Common myeloid progenitor, CD34-positive (primary cell): ENCODE measurements at regions not wholly inside any gene's neighbourhood (a gene's known extent, or its start where the extent isn't known, plus 50 kb on each side); places are given as distances from the start of the nearest gene placed in this dataset.

Experiments
- CTCF ChIA-PET: fragments of 350-600 bp; sonication (Branson Sonifier 250); formaldehyde crosslinking; loops from one replicate; lab custom pipeline; 2021; ENCODE audit warnings: antibody characterized with exemption; lab: Charles Lee
- POLR2A ChIA-PET: fragments of 350-600 bp; sonication (Branson Sonifier 250); formaldehyde crosslinking; loops from one replicate; lab custom pipeline; 2021; ENCODE audit warnings: antibody characterized with exemption; lab: Charles Lee
- DNase-seq, 3 donors: peaks; one replicate each; pipeline versions ENCODE4 v3.0.0 to v3.0.0-alpha.2; 2013
- H3K27ac ChIP-seq, 2 experiments: 1 replicate in 1 of 2; 2 replicates in 1 of 2; pipeline ENCODE4 v1.7.0; 2013; ENCODE audit warnings: inconsistent platforms in 2 of 2, low read length in 2 of 2, mild to moderate bottlenecking in 2 of 2, low read depth in 1 of 2, moderate library complexity in 1 of 2; ENCODE audit not compliant: severe bottlenecking in 2 of 2, insufficient read depth in 1 of 2, poor library complexity in 1 of 2
- H3K27me3 ChIP-seq, 5 experiments: replicated peaks in 2 of 5; 1 replicate in 3 of 5; 2 replicates in 2 of 5; pipeline versions ENCODE4 v1.6.1 to v1.7.0; 2013; ENCODE audit warnings: low read length in 4 of 5, mild to moderate bottlenecking in 2 of 5, moderate library complexity in 2 of 5, inconsistent platforms in 1 of 5; ENCODE audit not compliant: insufficient read depth in 5 of 5, control insufficient read depth in 4 of 5
- H3K36me3 ChIP-seq, 4 experiments: 1 replicate in 2 of 4; 2 replicates in 2 of 4; pipeline versions ENCODE4 v1.6.1 to v1.7.0; 2013; ENCODE audit warnings: low read length in 3 of 4, control low read depth in 1 of 4, mild to moderate bottlenecking in 1 of 4; ENCODE audit not compliant: control insufficient read depth in 4 of 4, insufficient read depth in 4 of 4
- H3K4me1 ChIP-seq, 4 experiments: 1 replicate in 3 of 4; 2 replicates in 1 of 4; pipeline versions ENCODE4 v1.6.1 to v1.7.1; 2013; ENCODE audit warnings: low read length in 3 of 4, mild to moderate bottlenecking in 3 of 4, control low read depth in 1 of 4, inconsistent platforms in 1 of 4, moderate library complexity in 1 of 4; ENCODE audit not compliant: control insufficient read depth in 4 of 4, insufficient read depth in 4 of 4; ENCODE audit errors: control extremely low read depth in 1 of 4
- H3K4me3 ChIP-seq, 7 experiments: 1 replicate in 4 of 7; 2 replicates in 3 of 7; pipeline versions ENCODE4 v1.5.1 to v1.7.0; 2013; ENCODE audit warnings: mild to moderate bottlenecking in 7 of 7, low read length in 6 of 7, moderate library complexity in 6 of 7, inconsistent platforms in 2 of 7, low read depth in 2 of 7, control low read depth in 1 of 7; ENCODE audit not compliant: insufficient read depth in 4 of 7, control insufficient read depth in 1 of 7; ENCODE audit errors: extremely low read depth in 1 of 7
- H3K9me3 ChIP-seq, 5 experiments: 1 replicate in 4 of 5; 2 replicates in 1 of 5; pipeline versions ENCODE4 v1.6.1 to v1.7.1; 2013; ENCODE audit warnings: low read length in 4 of 5, mild to moderate bottlenecking in 2 of 5, inconsistent platforms in 1 of 5, low read depth in 1 of 5, moderate library complexity in 1 of 5; ENCODE audit not compliant: control insufficient read depth in 4 of 5, insufficient read depth in 2 of 5; ENCODE audit errors: control extremely low read depth in 1 of 5
- WGBS: methylation state at CpG from one replicate; pipeline ENCODE4 v1.1.5; 2013; ENCODE audit not compliant: insufficient coverage; 5-methylcytosine and 5-hydroxymethylcytosine counted together

GRCh38 chr3:179503152-179503551, 51.9 kb upstream of the GNB4 start:
- CTCF ChIA-PET = no interaction called here
- WGBS = 100% methylated on average over 1 of the region's 3 CpGs
- no peak overlapping the region for H3K4me3 ChIP-seq
- no peaks in the 10 kb centered on the region for H3K27me3 ChIP-seq
- no peaks in the 10 kb centered on the region for H3K4me1 ChIP-seq
- DNase-seq = no peak
- no peaks in the 10 kb centered on the region for H3K9me3 ChIP-seq
- H3K27ac ChIP-seq = no peak overlapping the region
- no peaks in the 10 kb centered on the region for H3K36me3 ChIP-seq
- POLR2A ChIA-PET = no interaction called here

GRCh38 chr3:179503640-179504039, 52.4 kb upstream of the GNB4 start:
- Histone ChIP-seq H3K9me3 (no peaks in the 10 kb centered on the region), H3K27me3 (no peaks in the 10 kb centered on the region), H3K4me1 (no peaks in the 10 kb centered on the region), H3K27ac (no peak overlapping the region), H3K4me3 (no peak overlapping the region), H3K36me3 (no peaks in the 10 kb centered on the region)
- DNase-seq = no peak
- 100% methylated on average over 1 of the region's 1 CpG for WGBS
- ChIA-PET POLR2A (no interaction called here), CTCF (interaction anchor here (1.5 kb wide), 1 partner anchor 15 kb away, joined by 3 read pairs; no protein-coding TSS in a partner anchor)

DNA sequence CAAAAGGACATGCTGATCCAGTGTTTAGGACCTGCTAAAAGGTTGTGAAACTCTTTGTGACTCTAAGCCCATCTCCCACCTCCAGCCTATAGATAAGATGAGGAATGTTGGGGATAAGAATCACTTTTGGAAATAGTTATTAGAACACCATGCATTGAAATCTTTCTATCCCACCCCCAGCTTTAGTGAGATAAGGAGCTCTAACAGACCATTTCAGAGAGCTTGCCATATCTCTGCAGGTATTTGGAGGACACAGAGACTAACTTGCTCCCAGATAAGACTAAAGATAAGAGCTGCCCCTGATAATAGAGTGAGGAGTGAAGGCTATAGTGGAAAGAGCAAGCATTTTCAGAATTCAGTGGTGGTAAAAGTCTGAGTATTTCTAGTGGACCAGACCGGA, 53.1 kb upstream of the GNB4 start:
- H3K36me3 ChIP-seq = no peaks in the 10 kb centered on the region
- DNase-seq = no peak
- ChIA-PET CTCF (interaction anchor here (1.2 to 1.5 kb wide), 3 partner anchors 9 to 14 kb away, joined by 3 to 6 read pairs (median 5); no protein-coding TSS in a partner anchor), POLR2A (no interaction called here)
- no peaks in the 10 kb centered on the region for H3K27me3 ChIP-seq
- H3K27ac ChIP-seq = no peak overlapping the region
- no peaks in the 10 kb centered on the region for H3K4me1 ChIP-seq
- no peak overlapping the region for H3K4me3 ChIP-seq
- WGBS = 80% methylated on average over 1 of the region's 1 CpG
- H3K9me3 ChIP-seq = no peaks in the 10 kb centered on the region

DNA sequence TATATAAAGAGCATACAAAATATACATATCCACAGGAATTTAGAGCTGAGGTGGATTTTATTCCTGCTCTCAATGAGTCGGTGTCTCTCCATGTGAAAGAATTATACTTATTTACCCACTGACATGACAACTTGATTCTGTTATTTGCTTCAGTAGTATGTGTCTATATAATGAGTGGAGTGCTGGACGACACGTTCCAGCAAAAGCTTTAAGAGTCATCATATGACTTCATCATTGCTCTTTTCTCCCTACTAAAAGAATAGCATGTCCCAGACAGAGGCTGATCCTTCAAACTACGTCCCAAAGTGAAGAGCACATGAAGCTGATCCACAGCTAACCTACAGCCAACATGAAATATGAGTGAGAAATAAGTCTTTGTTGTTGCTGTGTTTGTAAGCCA, 54.3 kb upstream of the GNB4 start:
- H3K9me3 ChIP-seq = no peaks in the 10 kb centered on the region
- H3K36me3 ChIP-seq = no peaks in the 10 kb centered on the region
- no peak overlapping the region for H3K27ac ChIP-seq
- 100% methylated on average over 1 of the region's 4 CpGs for WGBS
- no peak overlapping the region for H3K4me3 ChIP-seq
- H3K4me1 ChIP-seq = no peaks in the 10 kb centered on the region
- ChIA-PET CTCF (interaction anchor here (0.7 to 1.4 kb wide), 3 partner anchors 9 to 25 kb away, joined by 3 to 6 read pairs (median 5); no protein-coding TSS in a partner anchor), POLR2A (no interaction called here)
- H3K27me3 ChIP-seq = no peaks in the 10 kb centered on the region
- no peak for DNase-seq

DNA sequence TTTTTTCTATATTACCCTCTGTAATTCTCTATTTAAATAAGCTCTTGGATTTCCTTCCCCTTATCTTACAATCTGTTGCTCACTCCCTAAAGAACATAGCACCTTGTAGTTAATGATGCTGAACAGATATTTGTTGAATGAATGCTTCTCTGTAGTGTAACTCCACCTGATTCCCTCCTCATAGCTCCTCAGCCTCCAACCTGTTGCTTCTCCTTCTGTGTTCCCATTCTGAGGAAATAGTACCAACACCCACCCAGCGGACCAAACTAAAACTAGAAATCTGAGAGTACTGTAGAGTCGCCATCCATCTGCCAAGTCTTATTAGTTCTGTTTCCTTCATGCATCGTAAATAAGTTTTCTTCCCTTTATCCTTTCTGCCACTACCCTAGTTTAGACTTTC, 55.5 kb upstream of the GNB4 start:
- 100% methylated on average over 3 of the region's 3 CpGs for WGBS
- POLR2A ChIA-PET = no interaction called here
- H3K27ac ChIP-seq = no peak overlapping the region
- H3K4me3 ChIP-seq = no peak overlapping the region
- no peak for DNase-seq
- CTCF ChIA-PET = no interaction called here
- no peaks in the 10 kb centered on the region for H3K36me3 ChIP-seq
- H3K4me1 ChIP-seq = no peaks in the 10 kb centered on the region
- H3K27me3 ChIP-seq = no peaks in the 10 kb centered on the region
- H3K9me3 ChIP-seq = no peaks in the 10 kb centered on the region

DNA sequence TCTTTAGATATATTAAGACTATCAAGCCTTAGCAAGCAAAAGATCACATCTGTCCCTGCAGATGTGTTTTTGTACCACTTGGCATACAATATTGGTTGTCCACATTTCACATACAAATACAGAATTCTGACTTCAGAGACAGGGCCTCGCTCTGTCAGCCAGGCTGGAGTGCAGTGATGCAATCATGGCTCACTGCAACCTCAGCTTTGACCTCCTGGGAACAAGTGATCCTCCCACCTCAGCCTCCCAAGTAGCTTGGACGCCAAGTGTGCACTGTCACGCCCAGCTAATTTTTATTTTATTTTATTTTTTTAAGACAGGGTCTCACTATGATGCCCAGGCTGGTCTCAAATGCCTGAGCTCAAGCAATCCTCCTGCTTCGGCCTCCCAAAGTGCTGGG, 53.0 kb upstream of the ACTL6A start:
- H3K4me3 ChIP-seq = no peak overlapping the region
- no peaks in the 10 kb centered on the region for H3K4me1 ChIP-seq
- 100% methylated on average over 2 of the region's 4 CpGs for WGBS
- ChIA-PET POLR2A (no interaction called here), CTCF (no interaction called here)
- H3K27ac ChIP-seq = no peak overlapping the region
- DNase-seq = no peak
- H3K36me3 ChIP-seq = no peaks in the 10 kb centered on the region
- H3K9me3 ChIP-seq = no peaks in the 10 kb centered on the region
- no peaks in the 10 kb centered on the region for H3K27me3 ChIP-seq

DNA sequence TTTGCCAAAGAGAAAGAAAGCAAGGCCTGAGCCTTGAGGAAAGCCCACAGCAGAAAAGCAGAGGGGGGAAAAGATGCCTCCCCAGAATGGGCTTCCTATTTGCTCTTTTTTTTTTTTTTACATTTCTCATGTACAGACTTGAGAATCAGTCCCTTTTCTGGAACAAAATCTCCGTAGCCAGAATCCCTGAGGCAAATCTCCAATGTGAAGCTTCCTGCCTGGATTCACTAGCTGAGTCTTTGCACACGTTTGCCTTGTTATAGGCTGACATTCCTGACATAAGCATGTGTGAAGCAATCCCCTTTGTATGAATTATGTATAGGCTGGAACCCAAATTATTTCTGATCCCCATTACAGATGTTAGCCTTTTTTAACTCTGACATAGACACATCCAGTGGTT, 52.2 kb upstream of the ACTL6A start:
- no peaks in the 10 kb centered on the region for H3K36me3 ChIP-seq
- POLR2A ChIA-PET = no interaction called here
- H3K27me3 ChIP-seq = no peaks in the 10 kb centered on the region
- H3K4me1 ChIP-seq = no peaks in the 10 kb centered on the region
- CTCF ChIA-PET = interaction anchor here (1.5 kb wide), 1 partner anchor 17 kb away, joined by 3 read pairs; no protein-coding TSS in a partner anchor
- WGBS = 100% methylated on average over 2 of the region's 2 CpGs
- H3K4me3 ChIP-seq = no peak overlapping the region
- H3K9me3 ChIP-seq = no peaks in the 10 kb centered on the region
- no peak for DNase-seq
- no peak overlapping the region for H3K27ac ChIP-seq
